ENCODE measurements at regions not wholly inside any gene's neighbourhood (a gene's known extent, or its start where the extent isn't known, plus 50 kb on each side); places are given as distances from the start of the nearest gene placed in this dataset.

GRCh38 chr3:69568458-69568857 is 170.8 kb upstream of the MITF start:
- 86% methylated on average over 1 of the region's 2 CpGs; no CpG with 5 or more reads in 1 of the 2 experiments for WGBS, 2 experiments (ENCODE audit: insufficient coverage in 2 of 2)

GRCh38 chr3:69567710-69568052 is 171.6 kb upstream of the MITF start:
- no peaks in the 10 kb centered on the region for H3K9me3 ChIP-seq (ENCODE audit: control insufficient read depth, low read length)
- H3K4me3 ChIP-seq (ENCODE audit: extremely low read depth, insufficient read depth, low read length, poor library complexity, severe bottlenecking) = no peak overlapping the region
- H3K27ac ChIP-seq (ENCODE audit: low read depth, low read length, severe bottlenecking) = no peak overlapping the region
- 100% methylated on average over 1 of the region's 2 CpGs; no CpG with 5 or more reads in 1 of the 2 experiments for WGBS, 2 experiments (ENCODE audit: insufficient coverage in 2 of 2)
- no peaks in the 10 kb centered on the region for H3K4me1 ChIP-seq (ENCODE audit: control insufficient read depth, insufficient read depth, low read length, poor library complexity, severe bottlenecking)
- no peaks in the 10 kb centered on the region for H3K36me3 ChIP-seq (ENCODE audit: control insufficient read depth, insufficient read depth, low read length)

More at GRCh38 chr3:69568458-69568857, 170.8 kb upstream of the MITF start:
- Histone ChIP-seq H3K4me1 (ENCODE audit: control insufficient read depth, insufficient read depth, low read length, poor library complexity, severe bottlenecking) (no peaks in the 10 kb centered on the region), H3K27ac (ENCODE audit: low read depth, low read length, severe bottlenecking) (no peak overlapping the region), H3K9me3 (ENCODE audit: control insufficient read depth, low read length) (no peaks in the 10 kb centered on the region), H3K36me3 (ENCODE audit: control insufficient read depth, insufficient read depth, low read length) (no peaks in the 10 kb centered on the region), H3K4me3 (ENCODE audit: extremely low read depth, insufficient read depth, low read length, poor library complexity, severe bottlenecking) (no peak overlapping the region)

GRCh38 chr3:69567023-69567709 is 172.1 kb upstream of the MITF start:
- Histone ChIP-seq H3K36me3 (ENCODE audit: control insufficient read depth, insufficient read depth, low read length) (no peaks in the 10 kb centered on the region), H3K9me3 (ENCODE audit: control insufficient read depth, low read length) (no peaks in the 10 kb centered on the region), H3K27ac (ENCODE audit: low read depth, low read length, severe bottlenecking) (no peak overlapping the region), H3K4me1 (ENCODE audit: control insufficient read depth, insufficient read depth, low read length, poor library complexity, severe bottlenecking) (no peaks in the 10 kb centered on the region), H3K4me3 (ENCODE audit: extremely low read depth, insufficient read depth, low read length, poor library complexity, severe bottlenecking) (no peak overlapping the region)
- WGBS, 2 experiments (ENCODE audit: insufficient coverage in 2 of 2) = 81 to 98% methylated on average over 3 of the region's 4 CpGs

- 92 to 100% methylated on average over 4 of the region's 4 CpGs for WGBS, 2 experiments (ENCODE audit: insufficient coverage in 2 of 2)
- Histone ChIP-seq H3K36me3 (ENCODE audit: control insufficient read depth, insufficient read depth, low read length) (no peaks in the 10 kb centered on the region), H3K4me3 (ENCODE audit: extremely low read depth, insufficient read depth, low read length, poor library complexity, severe bottlenecking) (no peak overlapping the region), H3K9me3 (ENCODE audit: control insufficient read depth, low read length) (no peaks in the 10 kb centered on the region), H3K4me1 (ENCODE audit: control insufficient read depth, insufficient read depth, low read length, poor library complexity, severe bottlenecking) (peaks cover 6% of the 10 kb centered on the region), H3K27ac (ENCODE audit: low read depth, low read length, severe bottlenecking) (no peak overlapping the region)
Observed at GRCh38 chr3:69566275-69566674, 173.0 kb upstream of the MITF start.

GRCh38 chr3:69565316-69565715 is 173.9 kb upstream of the MITF start:
- H3K27ac ChIP-seq (ENCODE audit: low read depth, low read length, severe bottlenecking) = no peak overlapping the region
- peaks cover 7% of the 10 kb centered on the region for H3K4me1 ChIP-seq (ENCODE audit: control insufficient read depth, insufficient read depth, low read length, poor library complexity, severe bottlenecking)
- 69 to 100% methylated on average over 1 to 3 of the region's 4 CpGs for WGBS, 2 experiments (ENCODE audit: insufficient coverage in 2 of 2)
- no peaks in the 10 kb centered on the region for H3K36me3 ChIP-seq (ENCODE audit: control insufficient read depth, insufficient read depth, low read length)
- no peak overlapping the region for H3K4me3 ChIP-seq (ENCODE audit: extremely low read depth, insufficient read depth, low read length, poor library complexity, severe bottlenecking)
- no peaks in the 10 kb centered on the region for H3K9me3 ChIP-seq (ENCODE audit: control insufficient read depth, low read length)

- H3K4me1 ChIP-seq (ENCODE audit: control insufficient read depth, insufficient read depth, low read length, poor library complexity, severe bottlenecking) = peaks cover 7% of the 10 kb centered on the region
- WGBS, 2 experiments (ENCODE audit: insufficient coverage in 2 of 2) = 100% methylated on average over 1 to 4 of the region's 5 CpGs
- no peaks in the 10 kb centered on the region for H3K9me3 ChIP-seq (ENCODE audit: control insufficient read depth, low read length)
- no peak overlapping the region for H3K27ac ChIP-seq (ENCODE audit: low read depth, low read length, severe bottlenecking)
- H3K36me3 ChIP-seq (ENCODE audit: control insufficient read depth, insufficient read depth, low read length) = no peaks in the 10 kb centered on the region
- no peak overlapping the region for H3K4me3 ChIP-seq (ENCODE audit: extremely low read depth, insufficient read depth, low read length, poor library complexity, severe bottlenecking)
Observed at GRCh38 chr3:69563981-69564380, 175.3 kb upstream of the MITF start.

- Histone ChIP-seq H3K9me3 (ENCODE audit: control insufficient read depth, low read length) (no peaks in the 10 kb centered on the region), H3K4me1 (ENCODE audit: control insufficient read depth, insufficient read depth, low read length, poor library complexity, severe bottlenecking) (peaks cover 7% of the 10 kb centered on the region), H3K4me3 (ENCODE audit: extremely low read depth, insufficient read depth, low read length, poor library complexity, severe bottlenecking) (no peak overlapping the region), H3K27ac (ENCODE audit: low read depth, low read length, severe bottlenecking) (no peak overlapping the region), H3K36me3 (ENCODE audit: control insufficient read depth, insufficient read depth, low read length) (no peaks in the 10 kb centered on the region)
- WGBS, 2 experiments (ENCODE audit: insufficient coverage in 2 of 2) = 86 to 90% methylated on average over 1 to 3 of the region's 3 CpGs
Observed at GRCh38 chr3:69563151-69563550, 176.1 kb upstream of the MITF start.

- Histone ChIP-seq H3K27ac (ENCODE audit: low read depth, low read length, severe bottlenecking) (no peak overlapping the region), H3K4me1 (ENCODE audit: control insufficient read depth, insufficient read depth, low read length, poor library complexity, severe bottlenecking) (peaks cover 7% of the 10 kb centered on the region), H3K9me3 (ENCODE audit: control insufficient read depth, low read length) (no peaks in the 10 kb centered on the region), H3K4me3 (ENCODE audit: extremely low read depth, insufficient read depth, low read length, poor library complexity, severe bottlenecking) (no peak overlapping the region), H3K36me3 (ENCODE audit: control insufficient read depth, insufficient read depth, low read length) (no peaks in the 10 kb centered on the region)
- WGBS, 2 experiments (ENCODE audit: insufficient coverage in 2 of 2) = 73% methylated on average over 3 of the region's 4 CpGs; no CpG with 5 or more reads in 1 of the 2 experiments
Observed at GRCh38 chr3:69562020-69562419, 176.1 kb upstream of the FRMD4B start.

- H3K4me1 ChIP-seq (ENCODE audit: control insufficient read depth, insufficient read depth, low read length, poor library complexity, severe bottlenecking) = peaks cover 7% of the 10 kb centered on the region
- H3K36me3 ChIP-seq (ENCODE audit: control insufficient read depth, insufficient read depth, low read length) = no peaks in the 10 kb centered on the region
- H3K4me3 ChIP-seq (ENCODE audit: extremely low read depth, insufficient read depth, low read length, poor library complexity, severe bottlenecking) = no peak overlapping the region
- no peak overlapping the region for H3K27ac ChIP-seq (ENCODE audit: low read depth, low read length, severe bottlenecking)
- H3K9me3 ChIP-seq (ENCODE audit: control insufficient read depth, low read length) = no peaks in the 10 kb centered on the region
Observed at GRCh38 chr3:69560818-69561217, 174.9 kb upstream of the FRMD4B start.

- no peak overlapping the region for H3K4me3 ChIP-seq (ENCODE audit: extremely low read depth, insufficient read depth, low read length, poor library complexity, severe bottlenecking)
- H3K36me3 ChIP-seq (ENCODE audit: control insufficient read depth, insufficient read depth, low read length) = no peaks in the 10 kb centered on the region
- no peaks in the 10 kb centered on the region for H3K9me3 ChIP-seq (ENCODE audit: control insufficient read depth, low read length)
- peaks cover 7% of the 10 kb centered on the region for H3K4me1 ChIP-seq (ENCODE audit: control insufficient read depth, insufficient read depth, low read length, poor library complexity, severe bottlenecking)
- WGBS, 2 experiments (ENCODE audit: insufficient coverage in 2 of 2) = 92 to 100% methylated on average over 2 to 3 of the region's 4 CpGs
- H3K27ac ChIP-seq (ENCODE audit: low read depth, low read length, severe bottlenecking) = no peak overlapping the region
Observed at GRCh38 chr3:69560116-69560515, 174.2 kb upstream of the FRMD4B start.

- Histone ChIP-seq H3K4me3 (ENCODE audit: extremely low read depth, insufficient read depth, low read length, poor library complexity, severe bottlenecking) (no peak overlapping the region), H3K9me3 (ENCODE audit: control insufficient read depth, low read length) (no peaks in the 10 kb centered on the region), H3K27ac (ENCODE audit: low read depth, low read length, severe bottlenecking) (no peak overlapping the region), H3K36me3 (ENCODE audit: control insufficient read depth, insufficient read depth, low read length) (no peaks in the 10 kb centered on the region), H3K4me1 (ENCODE audit: control insufficient read depth, insufficient read depth, low read length, poor library complexity, severe bottlenecking) (peaks cover 7% of the 10 kb centered on the region)
- WGBS, 2 experiments (ENCODE audit: insufficient coverage in 2 of 2) = 94 to 100% methylated on average over 1 to 2 of the region's 2 CpGs
Observed at GRCh38 chr3:69558912-69559311, 173.0 kb upstream of the FRMD4B start.
